Activated CD8-positive, alpha-beta memory T cell treated with anti-CD3 and anti-CD28 coated beads, Interleukin-2, amount 50 U/mL, for 1 hour (primary cell): ENCODE measurements at regions not wholly inside any gene's neighbourhood (a gene's known extent, or its start where the extent isn't known, plus 50 kb on each side); places are given as distances from the start of the nearest gene placed in this dataset.

Source experiments
- DNase-seq: peaks from one replicate; pipeline ENCODE4 v3.0.0-alpha.2; 2020; ENCODE audit errors: extremely low read depth

GRCh38 chr10:9734218-9734617 lies 1283.5 kb upstream of the CELF2 start:
- no peak for DNase-seq

- DNase-seq = no peak
Measured at GRCh38 chr10:9735731-9736130, 1281.9 kb upstream of the CELF2 start.

- no peak for DNase-seq
Measured at GRCh38 chr10:9743639-9744038, 1274.0 kb upstream of the CELF2 start.

GRCh38 chr10:9745158-9745557 lies 1272.5 kb upstream of the CELF2 start:
- DNase-seq = no peak

GRCh38 chr10:9757176-9757575 lies 1260.5 kb upstream of the CELF2 start:
- no peak for DNase-seq

GRCh38 chr10:9759596-9759995 lies 1258.1 kb upstream of the CELF2 start:
- no peak for DNase-seq

- no peak for DNase-seq
Measured at GRCh38 chr10:9762966-9763656, 1254.6 kb upstream of the CELF2 start.

DNA sequence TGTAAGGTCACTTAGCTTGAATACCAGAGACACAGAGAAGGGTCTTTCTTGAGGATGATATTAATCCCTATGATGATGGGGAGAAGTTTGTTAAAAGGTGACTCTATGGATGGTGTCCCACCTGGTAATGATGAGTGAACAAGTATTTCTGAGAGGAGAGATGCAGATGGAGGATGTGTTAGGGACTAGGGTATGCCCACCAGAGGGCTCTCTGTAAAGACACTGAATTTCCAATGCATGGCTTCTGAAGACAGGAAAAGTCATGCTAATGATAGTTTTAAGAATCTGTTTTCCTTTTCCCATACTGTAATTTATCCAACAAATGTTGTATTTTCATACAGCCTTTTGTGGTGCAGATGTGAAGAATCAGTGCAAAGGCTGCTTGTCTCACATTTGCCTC lies 1250.9 kb upstream of the CELF2 start:
- no peak for DNase-seq

GRCh38 chr10:9781666-9782065 lies 1236.0 kb upstream of the CELF2 start:
- no peak for DNase-seq

- DNase-seq = no peak
Measured at GRCh38 chr10:9786101-9786500, 1231.6 kb upstream of the CELF2 start.

GRCh38 chr10:9786576-9786975 lies 1231.1 kb upstream of the CELF2 start:
- no peak for DNase-seq

DNA sequence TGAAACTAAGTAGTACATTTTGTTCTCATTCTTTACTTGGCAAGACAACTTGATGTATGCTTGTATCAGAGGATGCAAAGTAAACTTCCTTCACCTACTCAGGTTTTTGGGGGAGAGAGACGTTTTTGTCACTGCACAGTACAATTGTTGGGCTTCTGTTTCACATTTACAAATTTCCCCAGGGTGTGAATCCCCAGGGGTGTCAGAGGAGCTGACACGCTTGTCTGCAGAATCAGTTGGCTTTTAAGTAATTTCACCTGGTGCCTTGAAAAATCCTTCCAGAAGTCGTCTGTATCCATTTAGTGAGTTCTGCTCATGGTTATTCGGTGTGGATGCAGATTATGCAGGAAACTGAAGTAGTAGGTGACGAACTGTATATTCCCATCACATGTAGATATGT lies 1227.7 kb upstream of the CELF2 start:
- no peak for DNase-seq

GRCh38 chr10:9792181-9792580 lies 1225.5 kb upstream of the CELF2 start:
- DNase-seq = no peak

GRCh38 chr10:9796564-9796963 lies 1221.1 kb upstream of the CELF2 start:
- DNase-seq = no peak

- DNase-seq = no peak
Measured at GRCh38 chr10:9800011-9800410, 1217.7 kb upstream of the CELF2 start.

DNA sequence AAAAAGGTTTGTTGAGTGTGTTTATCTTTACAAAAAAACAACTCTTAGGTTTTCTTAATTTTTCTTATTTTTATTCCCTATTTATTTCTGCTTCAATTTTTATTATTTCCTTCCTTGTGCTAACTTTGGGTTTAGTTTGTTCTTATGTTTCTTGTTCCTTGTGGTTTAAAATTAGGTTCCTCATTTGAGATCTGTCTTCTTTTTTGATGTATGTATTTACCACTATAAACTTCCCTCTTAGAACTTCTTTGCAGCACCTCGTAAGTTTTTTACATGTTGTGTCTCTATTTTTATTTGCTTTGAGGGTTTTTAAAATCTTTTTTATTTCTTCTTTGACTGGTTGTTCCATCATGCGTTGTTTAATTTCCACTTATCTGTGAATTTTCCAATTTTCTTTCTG lies 1217.1 kb upstream of the CELF2 start:
- DNase-seq = no peak

GRCh38 chr10:9807846-9808245 lies 1209.8 kb upstream of the CELF2 start:
- DNase-seq = no peak

GRCh38 chr10:9811601-9812000 lies 1206.1 kb upstream of the CELF2 start:
- no peak for DNase-seq

DNA sequence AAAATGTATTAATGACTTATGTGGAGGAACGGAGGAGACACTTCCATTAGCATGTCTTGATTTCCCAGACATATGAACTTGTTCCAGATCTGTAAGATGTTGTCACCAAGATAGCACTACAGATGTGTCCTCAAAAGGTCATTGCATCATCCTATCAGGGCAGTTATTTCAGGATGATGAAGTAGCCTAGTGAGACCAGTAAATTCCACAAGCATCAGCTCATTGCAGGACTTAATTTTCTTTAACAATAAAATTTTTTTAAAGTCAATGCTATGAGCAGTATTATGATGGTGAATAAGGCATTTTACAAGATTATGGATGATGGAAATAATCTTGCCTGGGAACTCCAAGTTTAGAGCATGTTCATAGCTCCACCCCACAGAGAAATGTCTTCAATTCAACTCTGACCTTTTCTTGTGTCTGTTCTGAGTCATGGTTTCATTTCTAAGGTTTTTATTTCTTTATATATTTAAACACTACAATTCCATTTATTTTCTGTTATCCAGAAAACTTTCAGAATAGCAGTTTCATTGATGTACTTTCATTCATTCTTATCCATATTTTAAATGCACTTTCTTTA lies 1203.3 kb upstream of the CELF2 start:
- no peak for DNase-seq

DNA sequence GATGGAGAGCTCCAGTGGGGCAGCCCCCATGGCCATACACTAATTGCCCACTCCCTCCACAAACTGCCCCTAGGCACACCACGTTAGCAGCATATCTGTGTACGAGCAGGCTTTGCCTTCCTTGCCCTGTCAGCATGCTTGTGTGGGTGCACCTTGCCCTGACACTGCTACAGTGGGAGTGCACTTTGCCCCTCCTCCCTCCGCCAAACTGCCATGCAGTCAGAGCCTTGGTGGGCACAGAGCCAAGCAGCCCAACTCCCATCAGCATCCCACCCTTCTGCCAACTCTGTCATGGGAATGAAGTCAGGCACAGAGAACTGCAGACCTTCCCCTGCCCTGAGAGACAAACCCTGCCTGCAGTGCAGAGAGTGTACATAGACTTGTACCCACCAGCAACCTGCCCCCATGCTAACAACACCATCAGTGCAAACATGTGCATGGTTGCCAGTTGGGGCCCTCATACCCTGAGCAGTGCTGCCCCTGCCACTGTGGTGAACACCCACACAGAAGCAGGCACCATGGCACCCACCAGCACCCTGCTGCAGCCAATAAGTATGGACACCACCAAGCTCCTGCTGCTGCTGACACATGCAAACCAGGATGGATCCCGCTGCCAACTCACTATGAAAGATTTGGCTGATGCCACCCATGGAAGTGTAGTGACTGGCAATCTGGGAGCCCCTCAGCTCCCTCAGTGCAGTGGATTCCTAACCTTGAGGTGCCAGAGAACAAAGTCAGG lies 1197.7 kb upstream of the CELF2 start:
- DNase-seq = no peak

- DNase-seq = no peak
Measured at GRCh38 chr10:9823268-9823930, 1194.3 kb upstream of the CELF2 start.

- DNase-seq = no peak
Measured at GRCh38 chr10:9824631-9825071, 1193.0 kb upstream of the CELF2 start.
